ENCODE measurements at regions not wholly inside any gene's neighbourhood (a gene's known extent, or its start where the extent isn't known, plus 50 kb on each side); places are given as distances from the start of the nearest gene placed in this dataset.
A peak's percentile ranks its signal among the peaks of the same experiment; 100 is the strongest.

- WGBS, 2 donors = 89 to 92% methylated on average over 7 of the region's 7 CpGs
- TF ChIP-seq CTCF (IDR thresholded peaks at IDR 0.05) = no peak
- Histone ChIP-seq H3K27me3 (peaks cover 0 to 11% (median 0%) of the 10 kb centered on the region in 7 donors), H3K27ac (no peak overlapping the region), H3K36me3 (no peaks in the 10 kb centered on the region), H3K4me3 (no peak overlapping the region), H3K4me1 (no peaks in the 10 kb centered on the region), H3K9me3 (peaks cover 0 to 45% (median 3%) of the 10 kb centered on the region in 11 donors)
- no peak for DNase-seq
- intact Hi-C loops (cut with DNase I) = no loop called here
- ATAC-seq = no peak
These were observed 131.6 kb upstream of the TAB2 start for GRCh38 chr6:149185799-149186357.

- peaks cover 0 to 11% (median 0%) of the 10 kb centered on the region in 7 donors for H3K27me3 ChIP-seq
- intact Hi-C loops (cut with DNase I) = no loop called here
- no peak for ATAC-seq
- no peak for DNase-seq
- no peak overlapping the region for H3K27ac ChIP-seq
- no peaks in the 10 kb centered on the region for H3K36me3 ChIP-seq
- 93 to 96% methylated on average over 2 of the region's 2 CpGs for WGBS, 2 donors
- H3K9me3 ChIP-seq = peaks cover 0 to 45% (median 3%) of the 10 kb centered on the region in 11 donors
- no peak overlapping the region for H3K4me3 ChIP-seq
- no peaks in the 10 kb centered on the region for H3K4me1 ChIP-seq
- no peak for TF ChIP-seq CTCF (IDR thresholded peaks at IDR 0.05)
These were observed 130.6 kb upstream of the TAB2 start for GRCh38 chr6:149186873-149187272.

GRCh38 chr6:149190224-149190831 lies 127.2 kb upstream of the TAB2 start:
- H3K4me1 ChIP-seq = peaks cover 0 to 4% (median 0%) of the 10 kb centered on the region in 9 donors
- ATAC-seq = no peak
- TF ChIP-seq CTCF (IDR thresholded peaks at IDR 0.05) = peak in 3 of 9 donors; percentile 9 to 39 (median 12)
- 67 to 71% methylated on average over 1 of the region's 1 CpG for WGBS, 2 donors
- no peak overlapping the region for H3K27ac ChIP-seq
- peaks cover 0 to 11% (median 0%) of the 10 kb centered on the region in 7 donors for H3K27me3 ChIP-seq
- intact Hi-C loops (cut with DNase I) = loop anchor here in 1 of 10 donors (10.0 kb wide), 1 partner anchor 224 kb away; no protein-coding TSS in a partner anchor
- no peak overlapping the region for H3K4me3 ChIP-seq
- peaks cover 0 to 34% (median 0%) of the 10 kb centered on the region in 11 donors for H3K9me3 ChIP-seq
- DNase-seq = no peak
- H3K36me3 ChIP-seq = no peaks in the 10 kb centered on the region

- intact Hi-C loops (cut with DNase I) = loop anchor here in 1 of 10 donors (10.0 kb wide), 1 partner anchor 220 kb away; no protein-coding TSS in a partner anchor
- Histone ChIP-seq H3K4me3 (no peak overlapping the region), H3K27ac (no peak overlapping the region), H3K36me3 (no peaks in the 10 kb centered on the region), H3K27me3 (peaks cover 0 to 7% (median 0%) of the 10 kb centered on the region in 7 donors), H3K9me3 (peaks cover 0 to 31% (median 10%) of the 10 kb centered on the region in 11 donors), H3K4me1 (peaks cover 0 to 10% (median 0%) of the 10 kb centered on the region in 9 donors)
- TF ChIP-seq CTCF (IDR thresholded peaks at IDR 0.05) = no peak
- 40 to 49% methylated on average over 8 of the region's 8 CpGs for WGBS, 2 donors
- ATAC-seq (peak in 1 of 8 donors; percentile 48), DNase-seq (no peak)
These were observed 122.5 kb upstream of the TAB2 start for GRCh38 chr6:149194820-149195558.

Measured in heart right ventricle (tissue), 16 donors.